AG20443 (cell line): ENCODE measurements at regions not wholly inside any gene's neighbourhood (a gene's known extent, or its start where the extent isn't known, plus 50 kb on each side); places are given as distances from the start of the nearest gene placed in this dataset.
A peak's percentile ranks its signal among the peaks of the same experiment; 100 is the strongest.
"Not testable (repeated sequence)": the region's sequence is repeated elsewhere in the genome, so short reads cannot be mapped to it uniquely, and the experiment has no call there.

ENCODE experiments used
- DNase-seq: peaks from one replicate; pipeline ENCODE4 v3.0.0; 2012; ENCODE audit warnings: low spot score, mixed read lengths

DNA sequence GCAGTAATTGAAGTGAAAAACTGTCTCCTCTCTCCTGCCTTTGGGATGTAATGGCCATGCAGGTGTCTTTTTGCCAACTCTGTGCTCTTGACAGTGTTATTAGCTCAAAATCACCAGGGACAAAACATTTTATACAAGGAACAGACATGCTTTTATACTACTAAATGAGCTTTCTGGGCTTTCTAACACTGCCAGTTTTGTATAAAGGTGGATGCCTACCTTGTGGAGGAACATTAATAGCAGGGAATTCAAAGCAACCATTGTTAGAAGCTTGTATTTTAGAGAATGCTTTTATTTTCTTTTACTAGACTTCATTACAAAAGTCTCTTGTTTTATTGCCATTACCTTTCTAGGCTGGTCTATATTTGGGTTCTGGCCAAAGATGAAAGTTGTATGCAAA lies 54.7 kb upstream of the ARSJ start:
- DNase-seq: no peak

DNA sequence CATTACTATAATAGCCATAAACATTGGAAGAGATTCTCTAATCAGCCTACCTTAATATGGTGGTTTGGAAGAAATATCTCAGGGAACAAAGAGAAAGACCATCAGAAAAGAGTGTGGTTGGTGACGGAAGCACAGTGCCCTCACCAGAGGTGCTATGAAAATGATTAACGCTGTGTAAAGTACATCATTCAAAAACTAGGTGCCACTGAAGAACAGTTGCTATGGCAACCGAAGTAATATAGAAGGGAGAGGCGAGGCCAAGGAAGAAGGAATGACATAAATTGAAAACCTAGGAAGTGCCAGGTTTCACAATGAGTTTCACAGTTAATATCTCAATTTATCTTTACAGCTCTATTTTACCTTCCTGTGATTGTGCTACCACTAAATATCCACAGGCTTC lies 57.0 kb upstream of the ARSJ start:
- no peak for DNase-seq

DNA sequence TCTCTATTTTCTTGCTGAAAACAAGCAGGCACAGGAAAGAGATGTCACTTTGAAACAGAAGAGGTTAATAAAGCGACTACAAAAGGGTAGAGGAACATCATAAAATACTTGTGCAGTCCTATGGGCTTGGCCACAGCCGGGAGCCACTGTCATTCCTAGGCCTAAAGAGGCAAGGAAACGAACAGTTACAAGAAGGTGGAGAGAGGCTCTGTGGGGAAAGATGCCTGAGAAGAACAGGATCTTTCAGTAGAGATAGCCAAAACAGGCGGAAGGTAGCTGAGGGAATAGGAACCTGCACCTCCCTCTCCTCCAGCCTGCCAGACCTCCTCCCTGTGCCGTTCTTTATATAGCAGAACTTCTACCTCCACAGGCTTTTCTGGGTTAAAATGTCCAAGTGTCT lies 57.4 kb upstream of the ARSJ start:
- DNase-seq: no peak

DNA sequence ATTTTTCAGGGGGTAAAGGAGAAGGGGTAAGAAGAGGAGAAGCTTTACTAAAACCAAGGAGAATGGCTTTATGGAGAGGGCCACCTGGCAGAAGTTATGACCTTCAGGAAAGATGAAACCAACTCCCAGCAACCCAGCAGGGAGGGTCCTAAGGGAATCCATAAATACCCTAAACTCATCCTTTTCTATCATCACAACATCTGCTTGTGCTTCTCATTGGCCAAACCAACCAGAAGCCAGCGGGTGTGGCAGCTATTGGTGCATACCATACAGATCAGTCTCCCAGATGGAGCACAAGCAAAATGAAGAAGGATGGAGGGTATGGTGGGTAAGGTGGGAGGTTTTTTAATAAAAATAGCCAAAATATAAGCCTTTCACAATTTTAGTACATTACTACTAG lies 58.5 kb upstream of the ARSJ start:
- no peak for DNase-seq

DNA sequence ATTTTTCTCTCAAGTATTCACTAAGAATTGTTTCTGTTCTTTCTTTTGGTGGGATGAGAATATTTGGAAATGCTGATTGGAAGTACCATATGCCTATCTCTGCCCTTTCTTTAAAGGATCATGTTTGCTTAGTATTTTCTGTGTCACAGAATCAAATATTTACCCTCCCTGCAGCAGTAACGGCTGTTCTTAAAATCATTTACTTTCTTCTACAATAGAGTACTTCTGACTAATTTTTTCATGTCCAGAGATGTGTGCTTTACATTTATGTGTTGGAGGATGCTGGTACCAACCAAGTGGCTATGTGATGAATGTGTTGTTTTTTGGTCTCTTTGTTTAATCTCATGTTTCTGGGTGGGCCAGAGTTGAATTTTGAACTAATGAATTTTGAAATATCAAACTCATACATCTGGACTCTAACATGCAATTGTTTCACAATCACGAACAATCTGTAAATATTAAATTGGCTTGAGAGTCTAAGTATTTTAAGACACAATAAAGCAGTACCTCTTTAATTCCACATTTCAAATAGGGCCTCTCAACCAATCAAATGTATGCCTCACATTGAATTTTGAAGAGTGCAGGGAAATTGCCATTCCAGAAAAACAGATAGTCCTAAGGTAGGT lies 59.4 kb upstream of the ARSJ start:
- DNase-seq: no peak

DNA sequence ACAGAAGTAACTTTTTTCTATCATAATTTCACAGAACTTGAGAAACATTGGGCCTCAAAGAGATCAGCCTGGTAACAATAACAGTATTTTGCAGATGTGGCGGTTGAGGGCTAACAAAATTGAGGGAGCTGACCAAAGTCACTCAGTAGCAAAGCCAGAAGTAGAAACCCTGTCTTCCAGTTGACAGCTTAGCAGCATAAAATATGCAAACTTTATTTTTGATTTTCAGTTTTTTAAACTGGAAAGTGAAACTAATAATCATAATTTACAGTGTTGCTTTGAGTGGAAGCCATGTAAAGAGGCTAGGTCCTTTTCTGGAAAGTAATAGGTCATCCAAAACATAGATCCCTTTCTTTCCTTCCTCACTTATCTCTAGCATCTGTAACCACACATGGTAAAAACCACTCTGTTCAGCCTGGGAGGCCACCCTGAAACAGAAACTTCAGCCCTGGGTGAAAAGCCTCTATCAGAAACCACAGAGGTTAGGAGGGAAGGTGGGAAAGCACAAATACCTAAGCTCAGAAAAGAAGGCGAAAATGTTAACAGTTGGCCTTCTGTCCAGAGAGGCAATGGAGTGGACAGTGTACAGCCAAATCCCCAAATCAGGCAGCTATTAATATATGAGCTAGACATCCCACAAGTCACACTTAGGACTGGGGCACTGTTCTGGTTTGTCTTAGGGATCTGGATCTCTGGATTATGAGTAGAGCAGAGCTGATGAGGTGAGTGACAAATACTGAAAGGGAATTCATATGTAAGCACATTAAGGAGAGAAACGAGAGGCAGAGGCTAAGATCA lies 61.1 kb upstream of the ARSJ start:
- DNase-seq: no peak

DNA sequence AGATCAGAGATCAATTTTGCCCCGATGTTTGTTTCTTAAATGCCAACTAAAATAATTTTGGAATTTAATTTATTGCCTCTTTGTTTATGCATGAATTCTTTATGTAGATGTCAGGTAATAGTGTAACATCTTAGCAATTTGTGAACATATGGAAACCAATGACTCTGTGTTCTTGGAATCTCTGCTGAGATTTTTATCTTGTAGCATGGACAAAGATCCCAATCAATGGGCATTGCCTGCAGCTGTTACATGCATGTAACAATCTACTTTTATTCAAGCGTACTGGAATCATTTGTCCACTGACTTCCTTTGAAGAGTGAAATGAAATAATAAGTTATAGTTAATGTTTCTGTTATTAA lies 61.6 kb upstream of the ARSJ start:
- no peak for DNase-seq

DNA sequence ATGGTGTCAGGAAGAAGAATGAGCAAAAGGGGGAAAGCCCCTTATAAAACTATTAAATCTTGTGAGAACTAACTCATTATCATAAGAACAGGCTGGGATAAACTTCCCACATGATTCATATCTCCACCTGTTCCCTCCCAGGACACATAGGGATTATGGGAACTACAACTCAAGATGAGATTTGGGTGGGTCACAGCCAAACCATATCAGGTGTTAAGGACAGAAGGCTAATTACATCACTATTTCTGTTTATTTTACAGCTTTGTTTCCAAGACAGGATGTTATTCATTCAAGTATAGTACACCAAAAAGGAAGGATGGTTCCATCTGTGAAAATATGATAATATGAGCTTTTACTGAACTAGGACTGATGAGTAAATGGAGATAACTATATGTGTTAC lies 63.7 kb upstream of the ARSJ start:
- no peak for DNase-seq

DNA sequence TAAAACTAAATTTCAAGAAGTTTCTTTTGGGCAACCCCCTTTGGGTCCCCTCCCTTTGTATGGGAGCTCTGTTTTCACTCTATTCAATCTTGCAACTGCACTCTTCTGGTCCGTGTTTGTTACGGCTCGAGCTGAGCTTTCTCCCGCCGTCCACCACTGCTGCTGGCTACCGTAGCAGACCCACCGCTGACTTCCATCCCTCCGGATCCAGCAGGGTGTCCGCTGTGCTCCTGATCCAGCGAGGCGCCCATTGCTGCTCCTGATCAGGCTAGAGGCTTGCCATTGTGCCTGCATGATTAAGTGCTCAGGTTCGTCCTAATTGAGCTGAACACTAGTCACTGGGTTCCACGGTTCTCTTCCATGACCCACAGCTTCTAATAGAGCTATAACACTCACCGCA lies 64.9 kb upstream of the ARSJ start:
- not testable (repeated sequence) for DNase-seq

DNA sequence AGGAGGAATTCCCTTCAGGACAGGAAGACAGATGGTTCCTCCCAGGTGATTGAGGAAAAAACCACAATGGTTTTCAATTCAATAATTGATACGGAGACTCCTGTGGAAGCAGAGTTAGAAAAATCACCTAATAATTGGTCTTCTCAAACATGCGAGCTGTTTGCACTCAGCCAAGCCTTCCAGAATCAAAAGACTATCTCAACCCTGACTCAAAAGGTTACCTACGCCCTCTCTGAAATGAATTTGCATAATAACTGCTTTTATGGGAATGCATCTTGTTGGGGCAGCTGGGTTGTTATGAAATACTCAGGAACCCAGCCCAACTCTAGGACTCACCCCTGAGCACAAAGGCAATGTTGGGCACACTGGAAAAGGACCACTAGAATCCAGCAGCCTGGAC lies 66.9 kb upstream of the ARSJ start:
- DNase-seq: no peak

- DNase-seq: not testable (repeated sequence)
These were observed 68.7 kb upstream of the ARSJ start for GRCh38 chr4:114048154-114048553.

DNA sequence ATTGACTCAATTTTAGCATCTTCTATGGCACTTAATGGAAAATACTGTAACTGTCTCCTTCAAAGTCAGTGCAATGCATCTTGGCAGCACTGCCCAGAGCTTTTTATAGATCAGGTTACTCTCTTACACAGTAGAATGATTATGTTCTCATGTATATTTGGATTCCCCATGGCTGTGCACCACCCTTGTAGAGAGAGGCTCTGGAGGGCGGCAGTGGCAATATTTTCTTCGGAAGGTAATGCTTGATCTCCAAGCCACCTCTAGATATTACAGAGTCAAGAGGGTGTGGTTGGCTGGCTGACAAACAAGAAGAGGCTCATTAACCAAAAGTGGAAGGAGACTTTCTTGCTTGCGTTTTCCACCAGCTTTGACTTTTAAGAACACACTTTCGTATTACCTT lies 72.8 kb upstream of the ARSJ start:
- DNase-seq: no peak

DNA sequence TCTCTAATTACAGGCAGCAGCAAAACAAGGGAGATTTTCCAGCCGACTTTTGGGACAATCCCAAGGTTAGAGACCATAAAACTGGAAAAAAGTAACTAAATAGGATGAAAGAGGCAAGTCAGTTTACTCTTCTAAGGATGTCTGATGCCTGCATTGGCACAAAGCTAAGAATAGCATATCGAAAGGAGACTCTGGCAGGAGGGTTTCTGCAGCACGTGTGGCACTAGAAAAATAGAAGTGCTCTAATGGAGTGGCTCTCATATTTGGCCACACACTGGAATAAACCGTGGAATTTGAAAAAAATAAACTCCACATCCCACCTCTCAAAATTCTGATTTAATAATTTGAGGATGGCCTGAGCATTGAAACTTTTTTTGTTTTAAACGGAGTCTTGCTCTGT lies 77.2 kb upstream of the ARSJ start:
- no peak for DNase-seq

DNA sequence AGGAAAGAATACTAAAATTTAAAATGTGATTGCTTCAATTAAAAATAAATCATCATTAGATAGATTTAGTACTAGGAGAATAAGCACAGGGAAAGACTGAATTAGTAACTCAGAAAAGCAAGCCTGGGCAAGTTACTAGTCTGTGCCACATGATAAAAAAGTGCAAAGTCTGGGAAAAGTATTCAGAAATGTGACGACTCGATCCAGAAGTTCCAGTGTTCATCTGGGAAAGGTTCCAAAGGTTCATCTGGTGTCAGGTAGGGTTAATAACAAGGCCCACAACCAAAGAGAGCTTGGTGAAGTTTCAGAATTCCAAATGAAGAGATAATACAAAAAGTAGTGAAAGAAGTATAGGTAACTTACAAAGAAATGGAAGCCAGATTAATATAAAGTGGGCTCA lies 78.3 kb upstream of the ARSJ start:
- no peak for DNase-seq

DNA sequence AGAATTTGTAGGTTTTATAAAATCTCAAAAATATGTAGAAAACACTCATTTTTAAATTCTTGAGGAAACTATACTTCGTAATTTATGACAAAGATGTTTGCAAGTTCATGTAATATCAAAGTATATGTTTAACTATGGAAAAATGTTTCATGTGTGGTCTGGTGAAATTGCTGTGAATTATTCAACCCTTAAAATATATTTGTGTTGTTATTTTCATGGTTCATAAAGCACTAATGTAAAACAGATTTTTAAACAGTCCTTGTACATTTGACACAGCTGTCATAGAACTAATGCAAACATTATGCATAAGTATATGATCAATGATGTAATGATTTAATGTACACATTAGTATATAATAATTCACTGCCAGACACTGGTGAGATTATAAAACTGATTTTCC lies 83.1 kb upstream of the ARSJ start:
- no peak for DNase-seq

- DNase-seq: no peak
These were observed 93.3 kb upstream of the ARSJ start for GRCh38 chr4:114072781-114073180.

GRCh38 chr4:114076899-114077570 lies 97.6 kb upstream of the ARSJ start:
- DNase-seq: no peak

DNA sequence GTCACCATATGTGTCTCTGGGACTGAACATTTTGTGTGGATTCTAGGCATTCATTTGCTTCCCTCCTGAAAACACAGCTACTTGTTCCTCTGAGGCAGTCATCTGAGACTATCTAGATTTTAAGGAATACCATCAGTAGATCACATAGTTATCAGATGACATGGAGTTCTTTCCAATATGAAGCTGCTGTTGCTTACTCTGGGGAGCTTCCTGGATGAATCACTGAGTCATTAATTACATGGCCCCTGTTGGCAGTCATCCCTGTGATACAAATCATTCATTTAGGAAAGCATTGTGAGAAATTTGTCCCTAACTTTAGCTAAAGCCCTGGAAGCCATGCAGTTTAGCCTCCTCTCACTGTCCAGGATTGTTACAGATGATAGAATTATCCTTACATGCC lies 98.2 kb upstream of the ARSJ start:
- peak; percentile 67 for DNase-seq

DNA sequence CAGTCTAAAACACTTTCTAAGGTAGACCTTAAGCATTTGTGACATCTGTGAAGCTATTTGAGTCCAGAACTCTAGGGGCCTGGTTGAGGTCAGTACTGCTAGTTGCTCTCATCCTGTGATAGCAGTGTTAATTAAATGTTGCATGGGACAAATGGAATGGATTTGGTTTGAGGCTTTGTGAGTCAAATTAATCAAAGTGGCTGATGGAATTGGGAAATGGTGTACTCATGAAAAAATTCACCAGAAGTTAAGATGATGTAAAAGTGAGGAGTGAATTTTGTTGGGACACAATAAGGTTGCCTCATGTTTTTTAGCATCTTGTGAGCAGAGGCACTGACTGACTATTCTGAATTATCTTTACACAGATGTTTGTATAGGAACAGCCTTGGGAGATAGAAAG lies 99.2 kb upstream of the ARSJ start:
- peak; percentile 14 for DNase-seq

- no peak for DNase-seq
These were observed 102.3 kb upstream of the ARSJ start for GRCh38 chr4:114081783-114082182.

- DNase-seq: peak; percentile 25
These were observed 102.9 kb upstream of the ARSJ start for GRCh38 chr4:114082348-114082747.

DNA sequence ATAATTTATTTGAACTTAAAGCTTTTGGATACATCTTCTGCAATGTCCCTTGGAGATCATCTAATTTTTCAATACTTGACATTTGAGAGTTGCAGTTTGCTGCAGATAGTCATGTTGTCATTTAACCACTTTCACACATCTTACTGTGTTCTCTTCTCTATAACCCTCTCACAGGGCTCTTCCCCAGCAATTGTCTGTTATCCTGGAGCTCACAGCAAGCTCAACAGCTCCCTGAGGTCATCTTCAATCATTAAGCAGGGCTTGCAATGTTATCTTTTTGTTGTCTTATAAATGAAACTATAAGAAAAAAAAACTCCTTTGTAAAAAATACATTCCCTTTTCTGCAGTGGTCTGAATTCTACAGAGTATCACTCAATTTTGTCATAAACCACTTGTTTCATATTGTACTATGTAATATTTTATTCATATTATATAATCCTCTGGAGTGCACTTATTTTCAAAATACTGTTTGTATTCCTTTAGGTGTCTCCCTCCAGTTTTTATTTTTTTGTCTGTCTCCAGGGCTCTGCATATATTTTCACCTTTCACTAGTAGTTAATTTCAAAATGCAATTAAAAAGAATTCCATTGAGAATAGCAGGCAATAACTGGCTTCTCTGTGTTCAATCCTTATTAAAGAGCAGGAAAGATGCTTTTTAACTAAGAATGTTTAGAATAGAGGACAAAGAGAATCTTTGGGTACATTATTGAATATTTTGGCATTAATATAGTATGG lies 106.3 kb upstream of the ARSJ start:
- no peak for DNase-seq
